A673 (cell line): ENCODE measurements at regions not wholly inside any gene's neighbourhood (a gene's known extent, or its start where the extent isn't known, plus 50 kb on each side); places are given as distances from the start of the nearest gene placed in this dataset.

Experiments
- CTCF ChIP-seq: fragments of 300-800, 200-600 bp; sonication (generic); conservative IDR thresholded peaks from 2 replicates; pipeline ENCODE4 v1.5.1; 2017; ENCODE audit warnings: low read depth, mild to moderate bottlenecking, antibody characterized with exemption, low read length, moderate library complexity, mixed read lengths
- EZH2 ChIP-seq: fragments of 200-600 bp; sonication (generic); IDR thresholded peaks from 2 replicates; pipeline ENCODE4 v1.6.1; 2017; ENCODE audit warnings: borderline replicate concordance, low read depth, mild to moderate bottlenecking, mixed read lengths, antibody characterized with exemption, low read length; ENCODE audit not compliant: poor library complexity, severe bottlenecking

GRCh38 chr13:63631006-63631405 is 2215.4 kb upstream of the PCDH20 start:
- TF ChIP-seq CTCF = no peak
- TF ChIP-seq EZH2 = no peak
